Liver (tissue), 8 donors: ENCODE measurements at regions not wholly inside any gene's neighbourhood (a gene's known extent, or its start where the extent isn't known, plus 50 kb on each side); places are given as distances from the start of the nearest gene placed in this dataset.

Experiments
- DNase-seq: peaks from one replicate; pipeline ENCODE4 v3.0.0-alpha.2; 2017; ENCODE audit warnings: low spot score
- H3K27ac ChIP-seq, 2 donors: one replicate each; pipeline ENCODE4 v1.7.0; 2013; ENCODE audit warnings: inconsistent platforms in 2 of 2, low read length in 2 of 2, control low read depth in 1 of 2, low read depth in 1 of 2, mild to moderate bottlenecking in 1 of 2
- H3K27me3 ChIP-seq, 4 donors: one replicate each; pipeline versions ENCODE4 v1.6.1 to v1.7.0; 2013; ENCODE audit warnings: low read length in 3 of 4, inconsistent platforms in 1 of 4, mild to moderate bottlenecking in 1 of 4, moderate library complexity in 1 of 4; ENCODE audit not compliant: control insufficient read depth in 4 of 4, insufficient read depth in 4 of 4
- H3K36me3 ChIP-seq, 4 donors: one replicate each; pipeline versions ENCODE4 v1.6.1 to v1.7.0; 2013; ENCODE audit warnings: low read length in 3 of 4, mild to moderate bottlenecking in 3 of 4, low read depth in 1 of 4, moderate library complexity in 1 of 4; ENCODE audit not compliant: control insufficient read depth in 4 of 4, insufficient read depth in 3 of 4
- H3K4me1 ChIP-seq, 4 donors: one replicate each; pipeline versions ENCODE4 v1.6.1 to v1.7.0; 2013; ENCODE audit warnings: low read length in 3 of 4, mild to moderate bottlenecking in 3 of 4, moderate library complexity in 1 of 4; ENCODE audit not compliant: control insufficient read depth in 4 of 4, insufficient read depth in 4 of 4
- H3K4me3 ChIP-seq, 3 donors: one replicate each; pipeline versions ENCODE4 v1.6.1 to v1.7.0; 2013; ENCODE audit warnings: low read length in 3 of 3, control low read depth in 1 of 3, low read depth in 1 of 3, mild to moderate bottlenecking in 1 of 3
- H3K9ac ChIP-seq, 2 donors: one replicate each; pipeline ENCODE4 v1.7.0; 2013; ENCODE audit warnings: low read length in 2 of 2, mild to moderate bottlenecking in 2 of 2, moderate library complexity in 2 of 2, control low read depth in 1 of 2, low read depth in 1 of 2
- H3K9me3 ChIP-seq, 4 donors: one replicate each; pipeline versions ENCODE4 v1.6.1 to v1.7.0; 2013; ENCODE audit warnings: low read length in 3 of 4; ENCODE audit not compliant: control insufficient read depth in 4 of 4
- CTCF ChIP-seq: fragments of 150-350 bp; IDR thresholded peaks from 2 replicates; pipeline ENCODE4 v1.5.1; 2017; ENCODE audit warnings: improper control_type of control experiment, low read depth, low read length; ENCODE audit not compliant: missing input control
- EGR1 ChIP-seq, 2 donors: IDR thresholded peaks; 2 replicates each; pipeline ENCODE4 v1.6.1; 2016 to 2018; ENCODE audit warnings: antibody characterized with exemption in 2 of 2, low read depth in 2 of 2
- FOXA1 ChIP-seq: IDR thresholded peaks from 2 replicates; pipeline ENCODE4 v1.6.1; 2016; ENCODE audit warnings: antibody characterized with exemption
- GABPA ChIP-seq, 2 donors: IDR thresholded peaks in 1 of 2; conservative IDR thresholded peaks in 1 of 2; 2 replicates each; pipeline ENCODE4 v1.6.1; 2016; ENCODE audit warnings: antibody characterized with exemption in 2 of 2, mild to moderate bottlenecking in 1 of 2, moderate library complexity in 1 of 2
- HNF4A ChIP-seq, 2 donors: conservative IDR thresholded peaks; 2 replicates each; pipeline ENCODE4 v1.6.1; 2016; ENCODE audit warnings: antibody characterized with exemption in 2 of 2, mild to moderate bottlenecking in 2 of 2
- JUND ChIP-seq, 2 donors: IDR thresholded peaks; 2 replicates each; pipeline ENCODE4 v1.6.1; 2016; ENCODE audit warnings: antibody characterized with exemption in 2 of 2
- RAD21 ChIP-seq, 2 donors: IDR thresholded peaks; 2 replicates each; pipeline ENCODE4 v1.6.1; 2016; ENCODE audit warnings: antibody characterized with exemption in 2 of 2, mild to moderate bottlenecking in 2 of 2
- RXRA ChIP-seq, 2 donors: IDR thresholded peaks; 2 replicates each; pipeline ENCODE4 v1.6.1; 2017 to 2018; ENCODE audit warnings: antibody characterized with exemption in 2 of 2, mild to moderate bottlenecking in 1 of 2
- SP1 ChIP-seq: IDR thresholded peaks from 2 replicates; pipeline ENCODE4 v1.6.1; 2018; ENCODE audit warnings: antibody characterized with exemption, mild to moderate bottlenecking
- TAF1 ChIP-seq: conservative IDR thresholded peaks from 2 replicates; pipeline ENCODE4 v1.6.1; 2016; ENCODE audit warnings: antibody characterized with exemption, mild to moderate bottlenecking
- YY1 ChIP-seq: IDR thresholded peaks from 2 replicates; pipeline ENCODE4 v1.6.1; 2016; ENCODE audit warnings: antibody characterized with exemption, mild to moderate bottlenecking
- WGBS: extraction: QIAGEN DNeasy Blood & Tissue Kit; methylation state at CpG from one replicate; pipeline ENCODE4 v1.1.7; 2013; 5-methylcytosine and 5-hydroxymethylcytosine counted together
- TF ChIP-seq, protein P1 (sequence below): IDR thresholded peaks from 2 replicates; pipeline ENCODE4 v1.6.1; 2016; ENCODE audit warnings: antibody characterized with exemption
- TF ChIP-seq, protein P2 (sequence below): IDR thresholded peaks from 2 replicates; pipeline ENCODE4 v1.6.1; 2016; ENCODE audit warnings: antibody characterized with exemption
- TF ChIP-seq, protein P3 (sequence below): IDR thresholded peaks from 2 replicates; pipeline ENCODE4 v1.6.1; 2016; ENCODE audit warnings: antibody characterized with exemption
- TF ChIP-seq, protein P4 (sequence below): IDR thresholded peaks from 2 replicates; pipeline ENCODE4 v1.6.1; 2016; ENCODE audit warnings: antibody characterized with exemption, mild to moderate bottlenecking
- donor health status: healthy.
- donor health status: healthy.
- donor health status: healthy.
- donor health status: healthy.
- donor health status: healthy.

GRCh38 chr6:114520976-114521375 is 178.2 kb upstream of the HS3ST5 start:
- no peaks in the 10 kb centered on the region for H3K27me3 ChIP-seq
- H3K4me1 ChIP-seq = peaks cover 0 to 10% (median 2%) of the 10 kb centered on the region in 4 donors
- H3K9me3 ChIP-seq = no peaks in the 10 kb centered on the region
- H3K27ac ChIP-seq = no peak overlapping the region
- TF ChIP-seq, protein P1, sequence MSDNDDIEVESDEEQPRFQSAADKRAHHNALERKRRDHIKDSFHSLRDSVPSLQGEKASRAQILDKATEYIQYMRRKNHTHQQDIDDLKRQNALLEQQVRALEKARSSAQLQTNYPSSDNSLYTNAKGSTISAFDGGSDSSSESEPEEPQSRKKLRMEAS = no peak
- TF ChIP-seq TAF1 (no peak), JUND (IDR thresholded peaks at IDR 0.05) (no peak), SP1 (no peak), FOXA1 (no peak), EGR1 (IDR thresholded peaks at IDR 0.05; ENCODE audit: low read depth in 2 of 2) (no peak)
- 87% methylated on average over 3 of the region's 3 CpGs for WGBS
- DNase-seq = no peak
- no peak overlapping the region for H3K4me3 ChIP-seq
- no peak overlapping the region for H3K9ac ChIP-seq
- no peaks in the 10 kb centered on the region for H3K36me3 ChIP-seq

- no peaks in the 10 kb centered on the region for H3K9me3 ChIP-seq
- no peak for DNase-seq
- no peak overlapping the region for H3K4me3 ChIP-seq
- H3K9ac ChIP-seq = no peak overlapping the region
- no peaks in the 10 kb centered on the region for H3K4me1 ChIP-seq
- 18% methylated on average over 1 of the region's 1 CpG for WGBS
- H3K27me3 ChIP-seq = no peaks in the 10 kb centered on the region
- no peaks in the 10 kb centered on the region for H3K36me3 ChIP-seq
- no peak overlapping the region for H3K27ac ChIP-seq
- TF ChIP-seq TAF1 (no peak), YY1 (no peak), EGR1 (IDR thresholded peaks at IDR 0.05; ENCODE audit: low read depth in 2 of 2) (no peak), GABPA (IDR thresholded peaks at IDR 0.05 in 1 of 2, conservative IDR thresholded peaks at IDR 0.05 in 1 of 2) (no peak), SP1 (no peak), RXRA (IDR thresholded peaks at IDR 0.05) (no peak), HNF4A (conservative IDR thresholded peaks at IDR 0.05) (no peak), FOXA1 (no peak), RAD21 (IDR thresholded peaks at IDR 0.05) (no peak), JUND (IDR thresholded peaks at IDR 0.05) (no peak), CTCF (no peak)
- TF ChIP-seq, protein P2, sequence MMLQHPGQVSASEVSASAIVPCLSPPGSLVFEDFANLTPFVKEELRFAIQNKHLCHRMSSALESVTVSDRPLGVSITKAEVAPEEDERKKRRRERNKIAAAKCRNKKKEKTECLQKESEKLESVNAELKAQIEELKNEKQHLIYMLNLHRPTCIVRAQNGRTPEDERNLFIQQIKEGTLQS = no peak
- TF ChIP-seq, protein P1 = no peak
- TF ChIP-seq, protein P3, sequence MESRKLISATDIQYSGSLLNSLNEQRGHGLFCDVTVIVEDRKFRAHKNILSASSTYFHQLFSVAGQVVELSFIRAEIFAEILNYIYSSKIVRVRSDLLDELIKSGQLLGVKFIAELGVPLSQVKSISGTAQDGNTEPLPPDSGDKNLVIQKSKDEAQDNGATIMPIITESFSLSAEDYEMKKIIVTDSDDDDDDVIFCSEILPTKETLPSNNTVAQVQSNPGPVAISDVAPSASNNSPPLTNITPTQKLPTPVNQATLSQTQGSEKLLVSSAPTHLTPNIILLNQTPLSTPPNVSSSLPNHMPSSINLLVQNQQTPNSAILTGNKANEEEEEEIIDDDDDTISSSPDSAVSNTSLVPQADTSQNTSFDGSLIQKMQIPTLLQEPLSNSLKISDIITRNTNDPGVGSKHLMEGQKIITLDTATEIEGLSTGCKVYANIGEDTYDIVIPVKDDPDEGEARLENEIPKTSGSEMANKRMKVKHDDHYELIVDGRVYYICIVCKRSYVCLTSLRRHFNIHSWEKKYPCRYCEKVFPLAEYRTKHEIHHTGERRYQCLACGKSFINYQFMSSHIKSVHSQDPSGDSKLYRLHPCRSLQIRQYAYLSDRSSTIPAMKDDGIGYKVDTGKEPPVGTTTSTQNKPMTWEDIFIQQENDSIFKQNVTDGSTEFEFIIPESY = no peak
Observed at GRCh38 chr6:114514170-114514569, 171.3 kb upstream of the HS3ST5 start.

GRCh38 chr6:114471450-114471849 is 128.6 kb upstream of the HS3ST5 start:
- 87% methylated on average over 3 of the region's 3 CpGs for WGBS
- Histone ChIP-seq H3K9me3 (no peaks in the 10 kb centered on the region), H3K4me3 (no peak overlapping the region), H3K4me1 (no peaks in the 10 kb centered on the region), H3K27ac (no peak overlapping the region), H3K36me3 (no peaks in the 10 kb centered on the region), H3K27me3 (no peaks in the 10 kb centered on the region), H3K9ac (no peak overlapping the region)
- TF ChIP-seq EGR1 (IDR thresholded peaks at IDR 0.05; ENCODE audit: low read depth in 2 of 2) (no peak), SP1 (no peak)
- TF ChIP-seq, protein P4, sequence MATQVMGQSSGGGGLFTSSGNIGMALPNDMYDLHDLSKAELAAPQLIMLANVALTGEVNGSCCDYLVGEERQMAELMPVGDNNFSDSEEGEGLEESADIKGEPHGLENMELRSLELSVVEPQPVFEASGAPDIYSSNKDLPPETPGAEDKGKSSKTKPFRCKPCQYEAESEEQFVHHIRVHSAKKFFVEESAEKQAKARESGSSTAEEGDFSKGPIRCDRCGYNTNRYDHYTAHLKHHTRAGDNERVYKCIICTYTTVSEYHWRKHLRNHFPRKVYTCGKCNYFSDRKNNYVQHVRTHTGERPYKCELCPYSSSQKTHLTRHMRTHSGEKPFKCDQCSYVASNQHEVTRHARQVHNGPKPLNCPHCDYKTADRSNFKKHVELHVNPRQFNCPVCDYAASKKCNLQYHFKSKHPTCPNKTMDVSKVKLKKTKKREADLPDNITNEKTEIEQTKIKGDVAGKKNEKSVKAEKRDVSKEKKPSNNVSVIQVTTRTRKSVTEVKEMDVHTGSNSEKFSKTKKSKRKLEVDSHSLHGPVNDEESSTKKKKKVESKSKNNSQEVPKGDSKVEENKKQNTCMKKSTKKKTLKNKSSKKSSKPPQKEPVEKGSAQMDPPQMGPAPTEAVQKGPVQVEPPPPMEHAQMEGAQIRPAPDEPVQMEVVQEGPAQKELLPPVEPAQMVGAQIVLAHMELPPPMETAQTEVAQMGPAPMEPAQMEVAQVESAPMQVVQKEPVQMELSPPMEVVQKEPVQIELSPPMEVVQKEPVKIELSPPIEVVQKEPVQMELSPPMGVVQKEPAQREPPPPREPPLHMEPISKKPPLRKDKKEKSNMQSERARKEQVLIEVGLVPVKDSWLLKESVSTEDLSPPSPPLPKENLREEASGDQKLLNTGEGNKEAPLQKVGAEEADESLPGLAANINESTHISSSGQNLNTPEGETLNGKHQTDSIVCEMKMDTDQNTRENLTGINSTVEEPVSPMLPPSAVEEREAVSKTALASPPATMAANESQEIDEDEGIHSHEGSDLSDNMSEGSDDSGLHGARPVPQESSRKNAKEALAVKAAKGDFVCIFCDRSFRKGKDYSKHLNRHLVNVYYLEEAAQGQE = no peak
- TF ChIP-seq, protein P2 = no peak
- no peak for DNase-seq
